ACC112 (cell line): ENCODE measurements at regions not wholly inside any gene's neighbourhood (a gene's known extent, or its start where the extent isn't known, plus 50 kb on each side); places are given as distances from the start of the nearest gene placed in this dataset.

Experiments
- H2AFZ ChIP-seq: fragments of 200-600 bp; sonication (generic); one replicate; pipeline ENCODE4 v1.6.0; 2017; ENCODE audit warnings: antibody characterized with exemption, low read length; ENCODE audit not compliant: unreplicated experiment
- H3K27ac ChIP-seq: fragments of 200-600 bp; sonication (generic); 2 replicates; pipeline ENCODE4 v1.5.1; 2014; ENCODE audit warnings: low read depth, mild to moderate bottlenecking, antibody characterized with exemption, low read length, moderate library complexity
- H3K27me3 ChIP-seq: fragments of 200-600 bp; sonication (generic); 2 replicates; pipeline ENCODE4 v1.6.1; 2014; ENCODE audit warnings: mild to moderate bottlenecking, antibody characterized with exemption, low read length, moderate library complexity, mixed read lengths; ENCODE audit not compliant: insufficient read depth
- H3K36me3 ChIP-seq: fragments of 200-600 bp; sonication (generic); 2 replicates; pipeline ENCODE4 v1.6.1; 2016; ENCODE audit warnings: mild to moderate bottlenecking, antibody characterized with exemption, low read length, moderate library complexity, mixed read lengths; ENCODE audit not compliant: insufficient read depth
- H3K4me1 ChIP-seq: fragments of 200-600 bp; sonication (generic); one replicate; pipeline ENCODE4 v1.6.1; 2016; ENCODE audit warnings: low read length, mixed read lengths; ENCODE audit not compliant: insufficient read depth, unreplicated experiment, control insufficient read depth
- H3K4me3 ChIP-seq: fragments of 200-600 bp; sonication (generic); 2 replicates; pipeline ENCODE4 v1.5.1; 2014; ENCODE audit warnings: mild to moderate bottlenecking, low read depth, low read length
- H3K79me2 ChIP-seq: fragments of 200-600 bp; sonication (generic); one replicate; pipeline ENCODE4 v1.6.0; 2016; ENCODE audit warnings: low read length; ENCODE audit not compliant: control insufficient read depth, unreplicated experiment, insufficient read depth

GRCh38 chr2:8627019-8627691 lies 54.7 kb upstream of the ID2 start:
- Histone ChIP-seq H3K79me2 (no peaks in the 10 kb centered on the region), H3K4me3 (no peak overlapping the region), H3K36me3 (no peaks in the 10 kb centered on the region), H2AFZ (no peak overlapping the region), H3K27ac (no peak overlapping the region), H3K4me1 (no peaks in the 10 kb centered on the region), H3K27me3 (no peaks in the 10 kb centered on the region)

- Histone ChIP-seq H3K27me3 (no peaks in the 10 kb centered on the region), H3K79me2 (no peaks in the 10 kb centered on the region), H3K27ac (no peak overlapping the region), H3K4me3 (no peak overlapping the region), H3K36me3 (no peaks in the 10 kb centered on the region), H2AFZ (no peak overlapping the region), H3K4me1 (no peaks in the 10 kb centered on the region)
Observed at GRCh38 chr2:8627692-8628085, 54.2 kb upstream of the ID2 start.

- H3K4me1 ChIP-seq, result peaks cover 1% of the 10 kb centered on the region
- H3K4me3 ChIP-seq, result no peak overlapping the region
- H3K27me3 ChIP-seq, result no peaks in the 10 kb centered on the region
Observed at GRCh38 chr2:8628179-8628865, 53.5 kb upstream of the ID2 start.

GRCh38 chr2:8628866-8629209 lies 53.0 kb upstream of the ID2 start:
- H2AFZ ChIP-seq, result no peak overlapping the region
- H3K79me2 ChIP-seq, result no peaks in the 10 kb centered on the region
- peaks cover 5% of the 10 kb centered on the region for H3K4me1 ChIP-seq
- H3K27ac ChIP-seq, result no peak overlapping the region
- no peaks in the 10 kb centered on the region for H3K36me3 ChIP-seq
- no peaks in the 10 kb centered on the region for H3K27me3 ChIP-seq
- H3K4me3 ChIP-seq, result no peak overlapping the region

More at GRCh38 chr2:8628179-8628865, 53.5 kb upstream of the ID2 start:
- no peaks in the 10 kb centered on the region for H3K79me2 ChIP-seq
- no peak overlapping the region for H2AFZ ChIP-seq
- H3K27ac ChIP-seq, result no peak overlapping the region
- no peaks in the 10 kb centered on the region for H3K36me3 ChIP-seq

GRCh38 chr2:8629402-8629801 lies 52.5 kb upstream of the ID2 start:
- Histone ChIP-seq H3K79me2 (no peaks in the 10 kb centered on the region), H2AFZ (no peak overlapping the region), H3K4me3 (no peak overlapping the region), H3K27ac (no peak overlapping the region), H3K36me3 (no peaks in the 10 kb centered on the region), H3K4me1 (peaks cover 10% of the 10 kb centered on the region), H3K27me3 (no peaks in the 10 kb centered on the region)

- Histone ChIP-seq H3K79me2 (no peaks in the 10 kb centered on the region), H3K4me1 (peaks cover 10% of the 10 kb centered on the region), H3K27me3 (no peaks in the 10 kb centered on the region)
Observed at GRCh38 chr2:8630676-8631464, 51.0 kb upstream of the ID2 start.

GRCh38 chr2:8631465-8632005 lies 50.3 kb upstream of the ID2 start:
- Histone ChIP-seq H2AFZ (no peak overlapping the region), H3K4me3 (no peak overlapping the region), H3K4me1 (peaks cover 10% of the 10 kb centered on the region), H3K36me3 (no peaks in the 10 kb centered on the region), H3K79me2 (no peaks in the 10 kb centered on the region), H3K27ac (no peak overlapping the region), H3K27me3 (no peaks in the 10 kb centered on the region)

More at GRCh38 chr2:8630676-8631464, 51.0 kb upstream of the ID2 start:
- Histone ChIP-seq H3K36me3 (no peaks in the 10 kb centered on the region), H3K27ac (no peak overlapping the region), H2AFZ (no peak overlapping the region), H3K4me3 (no peak overlapping the region)
